ENCODE measurements at regions not wholly inside any gene's neighbourhood (a gene's known extent, or its start where the extent isn't known, plus 50 kb on each side); places are given as distances from the start of the nearest gene placed in this dataset.

GRCh38 chr11:15748741-15749140 is 607.6 kb downstream of the SOX6 start:
- H3K36me3 ChIP-seq, result no peaks in the 10 kb centered on the region
- no peak for ATAC-seq

DNA sequence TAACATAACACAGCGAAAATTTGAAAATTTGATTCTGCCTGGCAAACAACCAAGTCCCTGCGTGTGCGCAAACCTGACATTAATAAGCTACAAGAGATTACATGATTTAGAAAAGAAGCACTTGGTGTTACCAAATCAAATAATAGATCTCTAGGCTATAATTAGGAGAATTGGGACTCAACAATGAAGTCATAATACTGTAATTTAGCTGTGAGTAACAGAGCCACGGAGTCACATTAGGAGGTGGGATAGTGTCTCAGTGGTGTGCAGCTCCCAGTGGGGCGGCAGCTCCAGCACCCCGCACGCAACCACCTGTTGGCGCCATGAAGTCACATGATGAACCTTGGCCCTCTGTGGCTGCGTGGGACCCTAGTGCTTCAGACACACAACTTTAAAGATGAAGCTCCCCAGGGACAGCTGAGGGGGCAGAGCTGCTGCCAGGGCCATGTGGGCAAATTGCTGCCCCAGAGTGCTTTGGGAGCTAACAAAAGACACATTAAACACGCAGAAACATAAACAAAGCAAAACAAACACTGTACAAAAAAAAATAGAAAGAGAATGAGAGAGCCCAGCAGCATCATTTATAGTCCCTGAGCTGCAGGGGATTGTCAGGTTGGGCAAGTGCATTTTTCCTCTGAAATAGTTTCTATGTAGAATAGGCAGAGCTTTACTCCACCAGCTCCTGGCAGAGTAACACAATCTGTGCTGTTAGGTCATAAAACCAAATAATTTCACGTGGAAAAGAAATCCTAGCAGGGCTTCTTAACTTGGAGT is 605.6 kb downstream of the SOX6 start:
- no peak for ATAC-seq
- Histone ChIP-seq H3K4me1 (no peaks in the 10 kb centered on the region), H3K27ac (no peak overlapping the region), H3K27me3 (no peaks in the 10 kb centered on the region), H3K9me3 (peaks cover 0 to 18% (median 6%) of the 10 kb centered on the region in 11 donors), H3K4me3 (no peak overlapping the region), H3K36me3 (no peaks in the 10 kb centered on the region)
- DNase-seq, result no peak
- TF ChIP-seq CTCF (IDR thresholded peaks at IDR 0.05), result no peak
- 92% methylated on average over 11 of the region's 11 CpGs for WGBS, 2 donors
- intact Hi-C loops (cut with DNase I), result no loop called here

More at GRCh38 chr11:15748741-15749140, 607.6 kb downstream of the SOX6 start:
- DNase-seq, result no peak
- no peaks in the 10 kb centered on the region for H3K4me1 ChIP-seq
- 82 to 84% methylated on average over 2 of the region's 2 CpGs for WGBS, 2 donors
- H3K27me3 ChIP-seq, result no peaks in the 10 kb centered on the region
- no peak overlapping the region for H3K27ac ChIP-seq
- no peak overlapping the region for H3K4me3 ChIP-seq
- H3K9me3 ChIP-seq, result peaks cover 0 to 11% (median 5%) of the 10 kb centered on the region in 11 donors
- no peak for TF ChIP-seq CTCF (IDR thresholded peaks at IDR 0.05)
- intact Hi-C loops (cut with DNase I), result no loop called here

DNA sequence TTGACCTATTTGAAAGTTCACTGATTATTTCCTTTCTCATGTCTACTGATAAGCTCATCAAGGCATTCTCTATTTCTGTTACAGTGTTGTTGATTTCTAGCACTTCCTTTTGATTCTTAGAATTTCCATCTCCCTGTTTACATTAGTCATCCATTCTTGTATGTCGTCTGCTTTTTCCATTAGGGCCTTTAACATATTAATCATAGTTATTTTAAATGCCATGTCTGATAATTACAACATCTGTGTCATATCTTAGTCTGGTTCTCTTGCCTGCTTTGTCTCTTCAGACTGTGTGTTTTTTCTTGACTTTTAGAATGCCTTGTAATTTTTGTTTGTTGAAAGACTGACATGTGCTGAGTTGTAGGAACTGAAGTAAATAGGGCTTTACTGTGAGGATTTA is 602.1 kb downstream of the SOX6 start:
- ATAC-seq (no peak), DNase-seq (no peak)
- H3K4me1 ChIP-seq, result no peaks in the 10 kb centered on the region
- peaks cover 0 to 8% (median 0%) of the 10 kb centered on the region in 7 donors for H3K27me3 ChIP-seq
- intact Hi-C loops (cut with DNase I), result no loop called here
- H3K36me3 ChIP-seq, result no peaks in the 10 kb centered on the region
- TF ChIP-seq CTCF (IDR thresholded peaks at IDR 0.05), result no peak
- no peak overlapping the region for H3K4me3 ChIP-seq
- 31 to 40% methylated on average over 1 of the region's 1 CpG for WGBS, 2 donors
- H3K9me3 ChIP-seq, result peaks cover 0 to 18% (median 6%) of the 10 kb centered on the region in 11 donors
- H3K27ac ChIP-seq, result no peak overlapping the region

GRCh38 chr11:15757048-15757698 is 599.2 kb downstream of the SOX6 start:
- no peaks in the 10 kb centered on the region for H3K4me1 ChIP-seq
- DNase-seq (no peak), ATAC-seq (no peak)
- H3K9me3 ChIP-seq, result peaks cover 0 to 18% (median 6%) of the 10 kb centered on the region in 11 donors
- intact Hi-C loops (cut with DNase I), result no loop called here
- no peak for TF ChIP-seq CTCF (IDR thresholded peaks at IDR 0.05)
- no peak overlapping the region for H3K4me3 ChIP-seq
- H3K36me3 ChIP-seq, result no peaks in the 10 kb centered on the region
- peaks cover 0 to 8% (median 0%) of the 10 kb centered on the region in 7 donors for H3K27me3 ChIP-seq
- 88 to 89% methylated on average over 16 of the region's 16 CpGs for WGBS, 2 donors
- no peak overlapping the region for H3K27ac ChIP-seq

Measured in heart right ventricle (tissue), 16 donors.